ENCODE measurements at regions not wholly inside any gene's neighbourhood (a gene's known extent, or its start where the extent isn't known, plus 50 kb on each side); places are given as distances from the start of the nearest gene placed in this dataset.

DNA sequence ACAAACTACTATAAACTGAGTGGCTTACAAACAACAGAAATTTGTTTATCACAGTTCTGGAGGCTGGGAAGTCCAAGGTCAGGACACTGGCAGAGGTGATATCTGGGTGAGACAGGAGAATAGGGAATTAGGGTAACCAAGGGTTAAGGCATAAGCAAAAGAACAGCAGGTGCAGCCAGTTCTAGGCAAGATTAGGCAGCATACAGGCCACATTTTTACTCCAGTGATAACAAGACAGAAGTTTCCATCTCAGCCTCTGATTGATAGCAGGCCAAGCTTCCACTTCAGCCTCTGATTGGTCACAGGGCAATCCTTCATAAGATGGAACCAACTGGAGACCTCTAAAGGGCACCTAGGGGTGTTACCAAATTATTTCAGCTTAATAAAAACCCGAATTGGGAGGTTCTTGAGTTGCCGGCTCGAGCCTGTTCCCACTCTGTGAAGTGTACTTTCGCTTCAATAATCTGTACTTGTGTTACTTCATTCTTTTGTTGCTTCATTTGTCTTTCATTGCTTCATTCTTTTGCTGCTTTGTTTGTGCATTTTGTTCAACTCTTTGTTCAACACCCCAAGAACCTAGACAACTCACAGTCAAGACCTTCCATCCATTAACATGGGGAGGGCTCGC, 185.6 kb downstream of the TOMM20 start:
- TF ChIP-seq RAD21 (IDR thresholded peaks at IDR 0.05; ENCODE audit: low read depth) (no peak), SIN3A (IDR thresholded peaks at IDR 0.05; ENCODE audit: low read depth) (no peak), ELF1 (IDR thresholded peaks at IDR 0.05; ENCODE audit: borderline replicate concordance, low read depth) (no peak), CBX3 (IDR thresholded peaks at IDR 0.05; ENCODE audit: low read depth) (no peak), EZH2phosphoT487 (IDR thresholded peaks at IDR 0.05; ENCODE audit: borderline replicate concordance) (no peak), EZH2 (IDR thresholded peaks at IDR 0.05) (no peak), ZBTB33 (IDR thresholded peaks at IDR 0.05; ENCODE audit: extremely low read depth, insufficient replicate concordance, low read length) (no peak), SP1 (IDR thresholded peaks at IDR 0.05; ENCODE audit: low read depth) (no peak), CEBPB (IDR thresholded peaks at IDR 0.05; ENCODE audit: low read depth) (no peak), SRF (IDR thresholded peaks at IDR 0.05; ENCODE audit: low read depth) (no peak), ZNF274 (IDR thresholded peaks at IDR 0.05; ENCODE audit: low read depth, low read length) (no peak), REST (IDR thresholded peaks at IDR 0.05; ENCODE audit: low read depth) (no peak), POLR2A (IDR thresholded peaks at IDR 0.05; ENCODE audit: borderline replicate concordance, extremely low read depth, insufficient read depth, insufficient read length) (no peak), POLR2AphosphoS5 (IDR thresholded peaks at IDR 0.05; ENCODE audit: low read depth, low read length) (no peak), ZFX (IDR thresholded peaks at IDR 0.05) (no peak)
- TF ChIP-seq, protein P1, sequence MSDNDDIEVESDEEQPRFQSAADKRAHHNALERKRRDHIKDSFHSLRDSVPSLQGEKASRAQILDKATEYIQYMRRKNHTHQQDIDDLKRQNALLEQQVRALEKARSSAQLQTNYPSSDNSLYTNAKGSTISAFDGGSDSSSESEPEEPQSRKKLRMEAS (IDR thresholded peaks at IDR 0.05): no peak
- no peaks in the 10 kb centered on the region for H3K4me1 ChIP-seq (ENCODE audit: control insufficient read depth in 1 of 2, insufficient read depth in 2 of 2, low read length in 2 of 2)
- no peaks in the 10 kb centered on the region for H3K79me2 ChIP-seq (ENCODE audit: insufficient read depth, low read length)
- DNase-seq (ENCODE audit: low read depth, low spot score): no peak
- no peak overlapping the region for H3K4me2 ChIP-seq (ENCODE audit: low read length)
- intact Hi-C loops (cut with micrococcal nuclease): no loop called here
- no peak for ATAC-seq
- H4K20me1 ChIP-seq (ENCODE audit: insufficient read depth): no peaks in the 10 kb centered on the region
- no peak overlapping the region for H3K4me3 ChIP-seq (replicated peaks in 1 of 2; ENCODE audit: low read depth in 1 of 2, low read length in 2 of 2)
- ChIA-PET CTCF (no interaction called here), RAD21 (ENCODE audit: low non-redundant PET in 1 of 2, low total read pairs in 2 of 2, uncharacterized antibody in 2 of 2, unreplicated experiment in 2 of 2) (no interaction called here), POLR2A (no interaction called here)
- no peaks in the 10 kb centered on the region for H3K27me3 ChIP-seq (ENCODE audit: insufficient read depth, low read length)
- no peak overlapping the region for H3K27ac ChIP-seq (ENCODE audit: low read depth, low read length)
- no peak overlapping the region for H3K9ac ChIP-seq (ENCODE audit: low read length)
- no peak overlapping the region for H2AFZ ChIP-seq (ENCODE audit: low read depth, low read length, poor library complexity, severe bottlenecking)
- H3K9me3 ChIP-seq (ENCODE audit: control insufficient read depth in 1 of 2, insufficient read depth in 1 of 2, low read depth in 1 of 2, low read length in 2 of 2): no peaks in the 10 kb centered on the region
- H3K36me3 ChIP-seq (ENCODE audit: control insufficient read depth in 1 of 2, insufficient read depth in 2 of 2, low read length in 2 of 2): no peaks in the 10 kb centered on the region
- no TSS peak for BruUV-seq (replicated peaks)
- no peaks in the 10 kb centered on the region for H3K9me2 ChIP-seq (ENCODE audit: insufficient read depth)
